ENCODE measurements at regions not wholly inside any gene's neighbourhood (a gene's known extent, or its start where the extent isn't known, plus 50 kb on each side); places are given as distances from the start of the nearest gene placed in this dataset.
A peak's percentile ranks its signal among the peaks of the same experiment; 100 is the strongest.
"Not testable (repeated sequence)": the region's sequence is repeated elsewhere in the genome, so short reads cannot be mapped to it uniquely, and the experiment has no call there.

DNA sequence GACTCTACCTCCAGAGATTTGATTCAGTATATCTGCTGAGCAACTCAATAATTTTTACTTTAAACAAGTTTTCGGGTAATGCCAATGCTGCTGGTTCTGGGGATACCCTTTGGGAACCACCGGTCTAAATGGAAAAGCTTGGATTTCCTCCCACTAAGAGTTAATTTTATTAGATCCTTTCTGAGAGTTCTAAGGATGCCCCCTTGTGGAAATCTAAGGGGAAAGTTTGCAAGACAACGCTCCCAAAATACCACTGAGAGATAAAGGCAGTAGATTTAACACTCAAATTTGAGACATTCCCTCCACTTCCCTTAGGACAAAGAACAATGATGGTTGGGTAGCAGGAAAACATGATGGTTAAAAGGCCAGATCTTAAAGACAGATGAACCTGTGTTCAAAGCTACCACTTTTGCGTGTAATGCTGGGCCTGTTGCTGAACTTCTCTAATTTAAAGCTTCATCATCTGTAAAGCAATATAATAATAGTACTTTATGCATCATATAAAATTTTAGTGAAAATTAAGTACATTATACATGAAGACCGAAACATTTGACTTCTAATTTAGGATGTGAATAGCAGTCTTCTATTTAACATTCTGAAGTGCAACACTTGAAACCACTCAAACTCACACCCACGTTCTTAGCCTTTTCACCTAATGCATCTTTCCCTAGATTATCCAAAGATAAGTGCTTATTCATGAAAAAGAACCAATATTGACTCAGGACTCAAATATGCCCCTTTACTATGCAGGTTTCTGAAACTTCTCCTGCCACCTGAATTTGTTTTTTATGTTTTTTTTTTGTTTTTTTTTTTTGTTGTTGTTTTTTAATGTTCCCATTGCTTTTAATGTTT is 110.1 kb upstream of the LUZP2 start:
- DNase-seq (ENCODE audit: low read depth) = peak; percentile 17

DNA sequence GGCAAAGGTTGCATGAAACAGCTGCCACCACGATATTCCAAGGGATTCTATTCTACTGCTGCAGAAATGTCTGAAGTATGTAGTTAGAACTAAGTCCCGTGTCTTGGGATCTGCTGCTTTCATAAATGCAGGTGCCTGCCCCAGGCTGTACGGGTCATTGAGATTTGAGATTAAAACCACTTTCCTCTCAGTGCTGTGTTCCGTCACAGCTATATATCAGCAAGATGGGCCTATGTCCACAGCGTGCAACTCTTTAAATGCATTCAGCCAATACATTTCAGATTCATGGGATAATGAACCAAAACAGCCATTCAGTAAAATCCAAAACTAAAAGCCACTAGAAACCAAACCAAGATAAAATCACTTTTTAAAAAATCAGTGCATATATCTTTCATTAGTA is 107.3 kb upstream of the LUZP2 start:
- DNase-seq (ENCODE audit: low read depth) = no peak

DNA sequence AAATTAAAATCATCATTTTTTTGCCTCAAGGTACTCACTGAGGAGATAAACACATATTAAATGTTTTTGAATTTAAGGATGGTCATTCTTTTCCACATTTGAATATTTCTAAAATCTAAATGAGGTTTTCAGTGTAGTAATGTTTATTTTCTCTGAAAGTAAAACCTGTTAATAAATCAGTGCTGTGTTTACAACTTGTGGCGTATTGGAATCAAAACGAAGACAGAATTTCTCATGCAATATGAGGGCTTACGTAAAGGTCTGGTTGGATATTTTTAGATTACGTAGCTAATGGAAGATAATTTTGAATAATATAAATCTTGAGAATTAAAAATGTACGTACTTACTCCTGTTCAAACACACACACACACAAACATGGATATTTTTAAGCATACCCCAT is 106.8 kb upstream of the LUZP2 start:
- DNase-seq (ENCODE audit: low read depth) = no peak

DNA sequence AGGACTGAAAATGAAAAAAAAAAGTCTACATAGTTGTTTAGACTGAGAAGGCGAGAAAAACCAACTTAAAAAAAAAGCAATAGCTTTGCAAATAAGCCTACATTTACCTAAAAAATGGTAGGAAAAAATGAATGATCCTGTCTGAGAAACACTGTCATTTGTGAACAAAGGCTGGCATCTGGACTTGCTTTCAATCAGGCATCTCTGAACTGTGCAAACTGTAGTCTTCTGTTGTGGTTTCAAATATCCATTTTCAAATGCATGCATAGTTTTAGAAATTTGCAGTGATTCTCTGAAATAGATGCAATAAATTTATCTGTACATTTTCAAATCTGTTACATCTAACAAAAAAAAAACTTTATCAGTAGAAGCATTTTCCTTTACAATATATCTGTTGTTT is 106.1 kb upstream of the LUZP2 start:
- no peak for DNase-seq (ENCODE audit: low read depth)

DNA sequence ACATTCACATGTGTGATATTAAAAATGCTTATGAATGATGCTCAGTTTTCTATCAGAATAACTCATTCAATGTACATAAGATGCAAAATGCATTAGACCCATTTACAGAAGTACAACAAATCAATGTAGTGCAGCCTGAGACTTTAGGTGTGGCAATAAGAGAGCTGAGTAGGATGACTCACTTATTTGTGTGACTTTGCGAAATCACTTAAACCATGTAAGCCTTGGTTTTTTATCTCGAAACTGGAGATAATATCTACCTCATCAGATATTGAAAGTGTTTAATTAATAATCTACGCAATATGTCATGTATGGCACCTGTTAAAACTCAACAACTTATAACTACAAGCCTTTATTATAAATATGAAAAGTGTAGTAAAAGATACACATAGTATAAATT is 105.7 kb upstream of the LUZP2 start:
- peak; percentile 28 for DNase-seq (ENCODE audit: low read depth)

DNA sequence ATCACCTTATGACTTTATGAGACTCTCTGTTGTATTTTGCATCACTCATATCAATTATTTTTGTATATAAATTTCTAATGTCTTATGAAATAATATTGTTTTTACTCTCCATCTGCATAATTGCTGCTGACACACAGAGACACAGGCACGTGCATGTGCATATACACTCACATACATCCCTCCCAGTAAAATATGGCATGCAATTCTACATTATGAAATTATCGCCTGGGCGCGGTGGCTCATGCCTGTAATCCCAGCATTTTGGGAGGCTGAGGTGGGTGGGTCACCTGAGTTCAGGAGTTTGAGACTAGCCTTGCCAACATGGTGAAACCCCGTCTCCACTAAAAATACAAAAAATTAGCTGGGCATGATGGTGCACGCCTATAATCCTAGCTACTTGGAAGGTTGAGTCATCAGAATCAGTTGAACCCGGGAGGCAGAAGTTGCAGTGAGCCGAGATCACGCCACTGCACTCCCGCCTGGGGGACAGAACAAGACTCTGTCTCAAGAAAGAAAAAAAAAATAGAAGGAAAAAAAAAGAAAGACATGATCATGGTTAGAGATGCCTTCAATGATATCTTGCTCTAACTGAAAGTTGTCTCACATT is 96.7 kb upstream of the LUZP2 start:
- DNase-seq (ENCODE audit: low read depth) = no peak

DNA sequence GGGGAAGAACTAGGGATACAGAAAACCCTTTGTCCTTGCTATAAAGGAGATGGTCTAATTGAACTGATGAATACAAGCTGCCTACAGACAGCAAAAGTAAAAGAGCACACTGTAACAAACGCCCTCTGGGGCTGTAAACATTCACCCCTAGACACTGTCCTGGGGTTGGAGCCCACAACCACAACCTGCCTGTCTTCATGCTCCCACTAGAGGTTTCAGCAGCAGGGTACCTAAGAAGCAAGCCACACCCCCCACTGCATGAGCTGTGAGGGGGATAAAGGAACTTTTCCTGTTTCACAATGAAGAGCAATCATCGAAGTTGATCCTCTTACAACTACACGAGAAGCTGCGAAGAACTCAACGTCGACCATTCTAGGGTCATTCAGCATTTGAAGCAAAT is 90.5 kb upstream of the LUZP2 start:
- DNase-seq (ENCODE audit: low read depth) = no peak

DNA sequence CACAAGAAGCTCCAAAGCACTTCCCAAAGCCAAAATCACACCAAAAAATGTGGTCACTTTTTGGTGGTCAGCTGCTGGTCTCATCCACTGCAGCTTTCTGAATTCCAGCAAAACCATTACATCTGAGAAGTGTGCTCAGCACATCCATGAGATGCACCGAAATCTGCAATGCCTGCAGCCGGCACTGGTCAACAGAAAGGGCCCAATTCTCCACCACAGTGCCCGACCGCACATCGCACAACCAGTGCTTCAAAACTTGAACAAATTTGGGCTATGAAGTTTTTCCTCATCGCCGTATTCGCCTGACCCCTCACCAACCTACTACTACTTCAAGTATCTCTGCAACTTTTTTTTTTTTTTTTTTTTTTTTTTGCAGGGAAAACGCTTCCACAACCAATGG is 89.9 kb upstream of the LUZP2 start:
- no peak for DNase-seq (ENCODE audit: low read depth)

DNA sequence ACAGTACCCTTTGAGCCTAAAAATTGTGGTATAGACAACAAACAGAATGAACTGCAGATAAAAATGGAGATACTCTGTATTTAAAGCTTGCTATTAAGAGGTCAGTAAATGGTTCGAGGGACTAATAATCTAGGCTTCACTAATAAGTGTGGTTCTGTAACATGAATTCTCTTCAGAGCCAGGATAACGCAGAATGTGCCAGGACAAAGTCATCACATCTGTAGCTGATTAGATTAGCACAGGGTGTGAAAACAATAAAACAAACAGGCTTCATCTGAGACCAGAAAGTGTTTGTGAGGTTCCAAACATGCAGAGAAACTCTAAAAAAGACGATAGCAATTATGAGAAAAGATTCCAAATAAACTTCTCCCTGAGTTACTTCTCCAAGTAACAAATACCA is 89.1 kb upstream of the LUZP2 start:
- DNase-seq (ENCODE audit: low read depth) = no peak

DNA sequence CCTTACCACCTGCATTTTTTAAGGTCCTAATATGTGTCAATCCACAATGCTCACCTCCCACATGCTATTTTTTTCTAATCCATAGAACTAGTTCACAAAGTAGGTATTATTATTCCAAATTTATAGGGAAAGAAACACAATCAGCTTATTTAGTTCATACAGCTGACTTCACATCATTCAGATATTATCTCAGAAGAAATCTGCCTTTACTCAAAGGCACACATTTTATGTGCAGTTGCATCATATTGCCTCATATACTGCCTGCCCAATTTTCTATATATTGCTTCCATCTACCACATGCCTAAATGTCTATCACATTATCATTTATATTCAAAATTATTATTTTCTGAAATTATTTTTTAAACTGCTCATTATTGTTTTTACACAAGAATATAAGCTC is 88.7 kb upstream of the LUZP2 start:
- no peak for DNase-seq (ENCODE audit: low read depth)

DNA sequence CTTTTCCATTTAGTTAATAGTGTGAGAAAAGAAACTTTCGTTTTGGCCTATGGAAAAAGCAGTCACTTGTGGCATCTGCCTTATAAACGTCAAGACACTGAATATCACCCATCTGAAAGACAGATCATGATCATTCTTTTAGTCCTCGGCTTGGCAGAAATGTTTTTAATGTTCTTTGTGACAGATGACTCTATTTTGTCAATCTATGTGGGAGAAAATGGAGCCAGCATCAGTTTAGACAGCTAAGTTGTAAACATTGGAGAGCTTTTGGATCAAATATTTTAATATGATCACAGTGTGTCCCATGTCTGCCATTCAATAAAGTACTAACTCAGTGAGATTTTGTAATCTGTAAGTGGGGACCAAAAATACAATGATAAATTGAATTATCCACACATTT is 85.1 kb upstream of the LUZP2 start:
- DNase-seq (ENCODE audit: low read depth) = no peak

DNA sequence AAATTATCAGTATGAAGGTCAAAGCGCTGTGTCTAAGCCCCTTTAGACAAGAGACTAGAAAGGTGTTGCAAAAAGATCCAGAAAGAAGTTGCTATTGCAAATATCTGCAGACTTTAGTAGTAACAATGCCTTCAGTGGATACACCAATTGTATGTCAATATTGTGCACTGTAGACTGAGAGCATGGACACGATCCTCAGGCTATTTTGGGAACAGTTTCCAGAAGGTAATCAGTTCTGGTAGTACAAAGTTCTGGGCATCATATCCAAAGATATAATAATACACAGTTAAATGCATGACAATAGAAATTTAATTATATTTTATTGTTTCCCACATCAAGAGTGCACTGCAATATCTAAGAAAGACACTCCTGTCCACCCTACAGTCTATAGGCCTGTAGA is 84.1 kb upstream of the LUZP2 start:
- no peak for DNase-seq (ENCODE audit: low read depth)

DNA sequence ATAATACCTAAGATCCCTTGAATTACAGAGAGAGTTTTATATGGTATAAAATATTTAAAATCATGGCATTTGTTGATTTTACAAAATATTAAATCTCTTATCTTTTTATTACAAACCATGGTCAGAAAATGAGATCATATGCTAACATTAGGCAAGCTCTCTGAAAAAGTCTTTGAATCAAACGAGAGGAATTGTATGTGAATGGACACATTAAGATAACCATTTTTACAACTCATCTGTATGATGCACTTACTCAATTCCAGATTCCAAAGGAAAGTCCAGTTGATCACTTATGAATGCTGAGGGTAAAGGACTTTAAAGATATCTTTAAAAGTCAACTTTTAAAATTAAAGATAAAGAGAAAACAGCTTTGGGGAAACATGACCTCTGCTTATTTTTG is 83.5 kb upstream of the LUZP2 start:
- DNase-seq (ENCODE audit: low read depth) = no peak

DNA sequence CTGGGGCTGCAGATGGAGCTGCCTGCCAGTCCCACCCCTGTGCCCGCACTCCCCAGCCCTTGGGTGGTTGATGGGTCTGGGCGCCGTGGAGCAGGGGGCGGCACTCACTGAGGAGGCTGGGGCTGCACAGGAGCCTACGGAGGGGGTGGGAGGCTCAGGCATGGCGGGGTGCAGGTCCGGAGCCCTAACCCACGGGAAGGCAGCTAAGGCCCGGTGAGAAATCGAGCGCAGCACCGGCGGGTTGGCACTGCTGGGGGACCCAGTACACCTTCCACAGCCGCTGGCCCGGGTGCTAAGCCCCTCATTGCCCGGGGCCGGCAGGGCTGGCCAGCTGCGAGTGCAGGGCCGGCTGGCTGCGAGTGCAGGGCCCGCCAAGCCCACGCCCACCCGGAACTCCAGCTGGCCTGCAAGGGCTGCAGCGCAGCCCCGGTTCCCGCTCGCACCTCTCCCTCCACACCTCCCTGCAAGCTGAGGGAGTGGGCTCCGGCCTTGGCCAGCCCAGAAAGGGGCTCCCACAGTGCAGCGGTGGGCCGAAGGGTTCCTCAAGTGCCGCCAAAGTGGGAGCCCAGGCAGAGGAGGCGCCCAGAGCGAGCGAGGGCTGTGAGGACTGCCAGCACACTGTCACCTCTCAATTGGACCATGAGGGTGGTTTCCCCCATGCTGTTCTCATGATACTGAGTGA is 80.8 kb upstream of the LUZP2 start:
- DNase-seq (ENCODE audit: low read depth) = not testable (repeated sequence)

DNA sequence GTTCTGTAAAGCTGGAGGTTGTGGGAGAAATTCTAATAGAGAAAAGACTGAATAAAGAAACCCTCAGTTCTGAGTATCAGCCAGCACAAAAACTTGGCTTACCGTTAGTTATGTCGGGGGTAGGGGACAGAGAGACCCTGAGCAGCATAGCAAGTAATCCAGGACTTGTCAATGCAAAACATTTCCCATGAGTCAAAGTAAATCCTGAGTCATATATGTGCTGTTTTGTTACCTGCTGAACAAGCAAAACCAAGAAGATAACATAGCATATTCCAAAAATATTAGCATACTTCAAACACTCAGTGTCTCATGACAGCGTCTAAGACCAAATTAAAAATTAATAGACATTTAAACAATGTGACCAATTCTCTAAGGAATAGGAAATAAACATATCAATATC is 75.1 kb upstream of the LUZP2 start:
- DNase-seq (ENCODE audit: low read depth) = no peak

DNA sequence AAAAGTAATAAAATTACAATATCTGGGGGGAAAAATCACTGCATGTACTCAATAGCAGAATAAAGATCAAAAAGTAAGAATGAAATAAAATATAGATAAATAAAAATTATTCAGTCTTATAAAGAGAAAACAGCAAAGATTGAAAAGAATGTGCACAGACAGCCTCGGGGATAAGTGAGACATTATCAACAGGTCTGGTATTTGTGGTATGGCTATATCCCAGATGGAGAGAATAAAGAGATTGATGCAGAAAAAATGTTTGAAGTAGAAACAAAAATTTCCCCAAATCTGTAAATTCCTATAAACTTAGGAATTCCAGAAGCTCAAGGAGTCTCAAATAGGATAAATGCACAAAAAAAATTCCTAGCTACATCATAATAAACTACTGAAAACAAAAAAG is 74.5 kb upstream of the LUZP2 start:
- no peak for DNase-seq (ENCODE audit: low read depth)

DNA sequence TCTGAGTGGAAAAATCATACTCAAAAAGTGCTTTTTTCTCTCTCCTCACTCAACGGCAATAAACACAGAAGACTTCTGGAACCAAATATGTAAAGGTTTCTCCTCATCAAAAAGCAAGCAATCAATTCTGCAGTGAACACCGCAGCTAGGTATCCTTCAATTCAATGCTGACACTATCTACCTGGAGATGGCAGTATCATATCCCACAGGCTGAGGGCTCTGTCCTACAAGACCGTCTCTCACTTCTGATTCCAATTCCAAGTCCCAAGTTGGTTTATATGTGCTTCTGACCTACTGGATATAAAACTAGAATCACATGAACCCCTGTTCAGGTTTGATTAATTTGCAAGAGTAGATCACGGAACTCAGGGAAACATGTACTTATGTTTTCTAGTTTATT is 59.7 kb upstream of the LUZP2 start:
- no peak for DNase-seq (ENCODE audit: low read depth)

Data from fibroblast of the conjunctiva (primary cell).